HK-2 (cell line): ENCODE measurements at regions not wholly inside any gene's neighbourhood (a gene's known extent, or its start where the extent isn't known, plus 50 kb on each side); places are given as distances from the start of the nearest gene placed in this dataset.

Experiments used
- DNase-seq: peaks from one replicate; pipeline ENCODE4 v3.0.0-alpha.2; 2018; ENCODE audit not compliant: unreplicated experiment

DNA sequence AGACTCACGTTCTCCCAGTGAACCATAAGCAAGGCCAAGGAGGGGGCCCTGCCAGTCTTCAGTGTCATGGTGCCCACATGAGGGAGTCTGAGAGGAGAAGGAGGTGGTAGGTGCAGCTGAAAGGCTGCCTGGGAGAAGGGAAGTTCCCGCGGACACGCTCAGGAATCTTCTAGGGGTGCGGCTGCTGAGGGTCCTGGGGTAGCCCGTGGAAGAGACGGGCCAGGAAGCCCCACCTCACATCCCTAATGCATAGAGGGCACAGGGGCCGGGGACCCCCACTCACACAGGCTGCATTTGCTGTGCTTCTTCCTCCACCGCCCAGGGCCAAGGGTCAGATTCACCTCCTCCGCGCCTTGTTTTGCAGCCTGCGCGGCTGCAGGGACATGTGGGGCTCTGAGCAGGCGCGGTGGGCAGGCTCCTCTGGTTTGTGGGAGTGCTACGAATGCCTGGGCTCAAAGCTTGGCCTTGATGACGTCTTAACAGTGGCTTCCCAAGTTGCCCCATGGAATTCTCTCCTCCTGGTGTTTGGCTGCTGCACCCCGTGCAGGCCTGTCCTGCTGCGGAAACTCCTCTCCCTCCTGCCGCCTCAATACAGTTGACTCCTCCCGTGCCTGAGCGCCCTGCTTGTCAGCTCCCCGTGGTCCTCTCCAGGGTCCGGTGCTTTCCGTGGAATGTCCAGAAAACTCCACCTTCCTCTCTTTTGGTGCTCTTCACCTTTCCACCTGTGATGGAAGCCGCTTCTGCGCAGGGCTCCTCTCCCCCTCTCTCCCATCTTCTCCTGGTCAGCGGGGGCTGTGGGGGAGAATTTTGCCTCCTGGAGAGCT is 95.7 kb downstream of the VAPA start:
- no peak for DNase-seq

DNA sequence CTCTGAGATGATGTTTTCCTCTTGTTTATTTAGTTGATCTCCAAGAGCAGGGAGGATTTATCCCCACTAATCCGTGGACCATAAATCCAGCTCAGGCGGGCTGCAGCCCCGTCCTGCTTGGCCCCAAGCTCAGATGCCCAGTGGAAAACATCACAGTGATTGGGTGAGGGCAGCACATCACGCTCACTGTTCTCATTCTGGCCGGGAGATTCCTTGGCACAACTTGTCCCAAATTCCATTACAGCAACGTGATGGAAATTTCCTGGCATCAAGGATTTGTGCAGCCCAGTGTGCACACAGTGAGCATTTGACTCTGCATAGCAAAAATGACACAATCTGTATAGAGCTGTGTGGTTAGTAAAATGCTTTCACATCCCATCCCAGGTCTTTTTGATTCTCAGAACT is 96.8 kb downstream of the VAPA start:
- no peak for DNase-seq

DNA sequence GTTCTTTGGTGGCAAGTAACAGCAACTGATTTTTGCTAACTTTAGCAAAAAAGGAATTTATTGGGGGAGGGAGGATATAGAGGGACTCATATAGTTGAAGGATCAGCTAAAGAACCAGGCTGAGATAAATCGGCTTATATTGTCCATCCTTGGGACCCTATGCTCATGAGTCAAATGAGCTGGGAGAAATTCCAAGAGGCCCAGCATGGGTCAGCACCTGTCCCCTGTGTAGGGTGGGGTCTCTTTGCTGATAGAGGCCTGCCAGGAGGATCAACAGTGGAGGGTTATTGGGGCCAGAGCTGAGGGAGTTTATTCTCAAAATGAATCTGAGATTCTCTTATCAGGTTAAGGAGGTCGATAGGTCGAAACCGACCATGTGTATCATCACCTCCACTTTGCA is 97.2 kb downstream of the VAPA start:
- DNase-seq = no peak

DNA sequence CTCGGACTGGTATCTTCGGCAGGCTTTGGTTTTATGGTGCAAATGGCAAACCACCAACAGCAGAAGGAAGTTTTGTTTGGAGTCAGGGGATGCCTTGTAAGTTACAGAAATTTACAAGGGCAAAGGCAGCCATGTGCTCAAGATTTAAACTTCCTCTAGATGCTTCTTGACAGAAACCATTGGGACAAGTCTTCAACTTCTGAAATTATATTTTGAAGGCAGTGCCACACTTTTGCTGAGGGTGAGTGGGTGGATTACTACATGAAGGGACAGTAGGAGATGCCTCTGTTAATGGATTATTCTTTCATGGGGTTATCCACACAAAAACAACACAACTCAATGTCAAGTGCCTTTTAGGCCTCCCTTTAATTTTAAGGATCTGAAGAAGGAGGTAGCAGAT is 97.9 kb downstream of the VAPA start:
- DNase-seq = no peak

DNA sequence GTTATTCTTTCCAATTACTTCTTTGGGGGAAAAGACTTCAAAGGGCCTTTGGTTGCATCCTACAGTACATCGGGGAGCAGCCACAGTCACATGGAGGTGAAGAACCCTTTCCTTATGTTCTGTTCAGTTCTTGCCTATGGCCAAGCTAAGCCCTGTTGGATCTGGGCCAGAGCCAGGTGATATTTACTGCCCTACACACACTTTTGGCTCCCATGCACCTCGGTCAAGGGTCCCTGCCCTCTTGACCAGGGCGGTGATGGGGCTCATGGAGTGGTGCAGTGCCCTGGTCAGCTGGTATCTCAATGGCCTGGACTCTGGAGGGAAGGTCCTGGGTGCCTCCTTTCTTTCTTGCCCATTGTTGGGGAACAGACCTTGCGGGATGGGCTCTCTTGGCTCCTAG is 98.7 kb downstream of the VAPA start:
- no peak for DNase-seq

DNA sequence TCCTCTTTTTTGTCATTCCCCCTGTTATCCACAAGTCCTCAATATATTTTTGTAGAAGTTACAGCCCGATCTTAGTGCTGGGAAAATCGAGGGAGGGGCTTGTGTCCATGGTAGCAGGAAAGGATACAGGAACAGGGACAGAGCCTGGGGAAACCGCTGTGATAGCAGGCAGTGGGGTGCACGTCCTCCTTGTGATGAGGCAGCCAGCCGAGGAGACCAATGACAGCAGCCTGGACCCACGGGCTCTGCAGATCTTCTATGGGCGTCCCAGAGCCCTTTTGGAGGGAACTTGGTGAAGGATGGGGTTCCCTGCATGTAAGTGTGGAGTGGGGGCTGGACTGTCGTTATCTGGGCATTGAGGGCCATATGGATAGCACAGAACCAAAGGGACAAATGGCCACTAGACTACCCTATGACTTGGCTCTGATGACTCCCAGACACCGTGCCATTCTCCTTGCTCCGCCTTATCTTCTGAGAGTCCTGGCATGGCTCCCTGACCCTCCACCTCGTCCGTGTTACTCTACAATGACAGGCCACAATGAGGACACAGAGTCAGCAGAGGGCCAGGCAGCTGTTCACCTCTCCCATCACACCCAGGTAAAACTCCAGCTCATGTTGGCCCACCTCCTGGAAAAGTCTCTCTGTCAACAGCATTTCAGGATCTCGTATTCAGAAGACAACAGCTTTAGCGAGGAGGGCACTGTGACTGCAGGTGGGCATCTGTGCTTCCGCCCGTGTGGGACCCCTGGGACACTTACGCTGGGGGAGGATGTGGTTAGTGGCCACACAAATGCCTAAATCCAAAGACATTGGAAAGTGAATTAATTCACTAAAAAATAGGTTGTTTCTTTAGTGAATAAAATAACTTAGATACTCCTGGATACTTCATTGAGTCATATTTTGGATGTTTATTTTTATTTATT is 100.1 kb downstream of the VAPA start:
- DNase-seq = no peak

DNA sequence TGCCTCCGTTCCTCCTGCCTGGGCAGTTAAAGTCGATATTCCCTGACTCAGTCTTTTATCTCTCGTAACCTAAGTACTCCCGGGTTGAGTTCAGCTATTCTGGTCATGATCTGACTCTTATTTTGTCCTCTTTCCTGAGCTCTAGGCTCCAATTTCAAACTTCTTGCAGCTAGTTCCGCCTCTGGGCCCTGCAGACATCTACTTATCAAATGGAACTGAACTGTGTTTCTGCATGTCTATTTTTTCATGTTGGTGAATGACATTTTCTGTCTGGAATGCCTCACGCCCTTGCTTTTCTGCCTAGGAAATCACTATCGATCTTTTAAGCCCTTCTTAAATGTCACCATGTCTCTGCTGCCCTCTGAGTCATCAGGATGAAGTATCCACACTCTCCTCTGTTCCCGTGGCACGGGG is 101.5 kb downstream of the VAPA start:
- no peak for DNase-seq

DNA sequence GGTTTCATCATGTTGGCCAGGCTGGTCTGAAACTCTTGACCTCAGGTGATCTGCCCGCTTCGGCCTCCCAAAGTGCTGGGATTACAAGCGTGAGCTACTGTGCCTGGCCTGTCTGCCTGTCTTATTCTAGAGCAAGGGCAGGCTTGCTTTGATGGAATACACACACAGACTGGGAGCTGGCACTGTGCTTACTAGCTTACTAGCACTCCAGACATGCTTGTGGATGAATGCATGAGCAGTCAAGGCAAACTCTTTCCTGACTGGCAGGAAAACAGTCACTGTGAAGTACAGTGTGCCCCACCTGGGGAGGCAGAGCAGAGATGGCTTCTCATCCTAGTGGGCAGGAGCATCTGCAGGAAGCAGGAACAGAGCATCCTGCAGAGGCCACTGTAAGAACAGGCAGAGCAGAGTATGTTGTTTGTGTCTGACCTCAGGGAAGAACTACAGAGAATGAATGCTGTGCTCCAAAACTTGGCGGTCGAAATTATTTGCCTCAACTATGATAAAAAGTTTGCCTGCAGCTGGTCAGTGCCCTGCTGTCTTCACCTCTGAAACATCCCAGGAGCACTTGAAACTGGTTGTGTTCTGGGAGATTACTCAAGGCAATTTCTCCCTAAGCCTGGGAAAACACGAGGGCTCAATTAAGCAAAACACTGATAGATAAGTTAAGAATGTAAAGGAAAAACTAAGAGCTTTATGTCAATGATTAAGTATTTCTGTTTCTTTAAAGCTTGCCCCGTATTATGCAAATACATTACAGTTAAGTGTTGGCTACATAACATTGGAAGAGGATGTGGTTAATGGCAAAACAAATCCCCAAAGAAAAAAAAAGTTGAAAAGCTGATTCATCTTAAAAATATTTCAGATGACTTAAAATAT is 102.4 kb downstream of the VAPA start:
- peak; percentile 43 for DNase-seq

DNA sequence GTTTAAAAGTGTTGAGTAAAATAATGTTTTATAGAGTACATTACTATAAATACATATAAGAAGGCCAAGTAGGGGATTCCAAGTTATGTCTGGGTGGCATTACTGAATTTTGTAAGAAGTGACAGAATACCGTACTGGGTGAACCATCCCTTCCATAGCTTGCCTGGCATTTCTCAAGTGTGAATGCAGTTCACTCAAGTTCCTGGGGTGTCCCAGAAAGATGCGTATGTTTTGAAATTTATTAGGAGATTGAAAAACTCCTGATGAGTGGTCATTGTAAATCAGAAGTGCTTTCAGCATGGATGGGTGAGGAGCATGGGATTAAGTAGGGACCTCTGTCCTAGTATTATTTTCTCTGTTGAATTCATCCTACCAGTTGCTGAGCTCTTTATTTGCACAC is 103.2 kb downstream of the VAPA start:
- DNase-seq = no peak

DNA sequence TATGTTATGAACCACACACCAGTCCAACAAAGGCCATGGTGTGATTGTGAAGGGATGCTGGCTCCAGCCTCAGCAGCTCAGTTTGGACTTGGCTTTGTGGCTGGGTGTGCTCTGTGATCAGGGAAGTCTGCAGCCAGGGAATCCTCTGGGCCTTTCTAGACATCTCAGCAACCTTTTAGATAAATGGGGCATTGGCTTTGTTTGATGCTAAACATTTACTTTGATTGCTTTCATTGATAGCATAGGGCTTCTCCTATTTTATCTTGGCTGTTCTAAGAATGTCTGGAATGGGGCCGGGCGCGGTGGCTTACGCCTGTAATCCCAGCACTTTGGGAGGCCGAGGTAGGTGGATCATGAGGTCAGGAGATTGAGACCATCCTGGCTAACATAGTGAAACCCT is 104.5 kb downstream of the VAPA start:
- DNase-seq = no peak

DNA sequence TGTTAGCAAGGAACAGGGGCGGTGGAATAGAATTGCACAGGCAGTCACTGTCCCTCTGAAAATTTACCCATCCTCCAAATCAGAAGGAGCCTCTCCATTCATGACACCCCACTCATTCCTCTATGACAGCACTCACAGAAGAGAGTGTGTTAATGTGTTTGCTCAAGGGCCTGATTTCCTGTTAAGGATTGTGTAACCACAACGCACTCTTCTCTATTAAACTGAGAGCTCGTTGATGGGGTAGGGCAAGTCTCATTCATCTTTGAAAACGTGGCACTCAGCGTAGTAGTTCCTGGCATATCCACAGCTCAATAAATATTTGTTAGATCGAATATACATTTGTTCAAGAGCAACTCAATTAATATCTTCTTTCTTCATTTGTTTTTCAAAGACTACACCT is 106.4 kb downstream of the VAPA start:
- DNase-seq = no peak

DNA sequence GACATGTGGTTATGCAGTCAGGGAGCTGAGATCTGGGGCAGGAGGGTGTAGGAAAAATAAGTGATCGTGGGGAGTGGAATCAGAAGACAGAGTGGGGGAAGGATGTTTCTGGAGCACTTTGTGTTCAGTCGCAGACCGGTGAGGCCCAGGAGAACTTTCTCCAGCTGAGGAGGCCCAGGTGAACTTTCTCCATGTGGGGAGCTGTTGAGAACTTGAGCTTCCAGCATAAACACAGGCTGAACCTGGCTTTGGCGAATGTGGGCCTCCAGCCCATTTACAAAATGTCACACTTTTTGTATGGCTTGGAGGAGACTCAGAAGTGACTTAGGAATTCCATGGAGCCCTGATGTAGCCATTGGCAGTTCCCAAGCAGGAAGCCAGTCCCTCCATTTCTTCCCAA is 108.5 kb downstream of the VAPA start:
- no peak for DNase-seq

DNA sequence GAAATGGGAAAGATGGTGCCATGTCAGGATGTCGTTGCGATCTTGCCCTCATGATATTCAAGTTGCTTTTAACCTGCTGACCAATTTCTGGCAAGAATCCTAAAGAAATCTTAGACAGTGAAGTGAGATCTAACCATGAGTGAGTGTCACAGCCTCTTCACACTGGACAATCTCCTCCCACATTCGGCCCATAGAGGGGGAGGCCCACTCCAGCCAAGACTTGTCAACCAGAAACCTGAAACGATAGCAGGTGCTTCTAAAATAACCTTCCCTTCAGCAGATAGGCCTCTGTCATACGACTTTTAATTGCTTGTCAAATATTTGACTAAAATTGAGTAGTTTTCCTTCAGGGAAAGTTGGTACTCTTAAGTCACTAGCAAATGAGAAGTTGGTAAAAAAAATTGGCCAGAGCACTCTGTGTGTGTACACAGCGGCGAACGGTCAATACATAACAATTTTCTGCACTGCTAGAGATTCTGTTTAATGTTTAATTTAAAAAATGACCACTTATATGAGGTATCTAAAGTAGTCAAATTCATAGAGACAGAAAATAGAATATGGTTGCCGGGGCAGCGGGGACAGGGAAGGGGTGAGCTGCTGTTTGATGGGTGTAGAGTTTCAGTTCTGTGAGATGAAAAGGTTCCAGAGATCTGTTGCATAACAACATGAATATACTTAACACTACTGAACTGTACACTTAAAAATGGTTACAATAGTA is 110.2 kb downstream of the VAPA start:
- no peak for DNase-seq

DNA sequence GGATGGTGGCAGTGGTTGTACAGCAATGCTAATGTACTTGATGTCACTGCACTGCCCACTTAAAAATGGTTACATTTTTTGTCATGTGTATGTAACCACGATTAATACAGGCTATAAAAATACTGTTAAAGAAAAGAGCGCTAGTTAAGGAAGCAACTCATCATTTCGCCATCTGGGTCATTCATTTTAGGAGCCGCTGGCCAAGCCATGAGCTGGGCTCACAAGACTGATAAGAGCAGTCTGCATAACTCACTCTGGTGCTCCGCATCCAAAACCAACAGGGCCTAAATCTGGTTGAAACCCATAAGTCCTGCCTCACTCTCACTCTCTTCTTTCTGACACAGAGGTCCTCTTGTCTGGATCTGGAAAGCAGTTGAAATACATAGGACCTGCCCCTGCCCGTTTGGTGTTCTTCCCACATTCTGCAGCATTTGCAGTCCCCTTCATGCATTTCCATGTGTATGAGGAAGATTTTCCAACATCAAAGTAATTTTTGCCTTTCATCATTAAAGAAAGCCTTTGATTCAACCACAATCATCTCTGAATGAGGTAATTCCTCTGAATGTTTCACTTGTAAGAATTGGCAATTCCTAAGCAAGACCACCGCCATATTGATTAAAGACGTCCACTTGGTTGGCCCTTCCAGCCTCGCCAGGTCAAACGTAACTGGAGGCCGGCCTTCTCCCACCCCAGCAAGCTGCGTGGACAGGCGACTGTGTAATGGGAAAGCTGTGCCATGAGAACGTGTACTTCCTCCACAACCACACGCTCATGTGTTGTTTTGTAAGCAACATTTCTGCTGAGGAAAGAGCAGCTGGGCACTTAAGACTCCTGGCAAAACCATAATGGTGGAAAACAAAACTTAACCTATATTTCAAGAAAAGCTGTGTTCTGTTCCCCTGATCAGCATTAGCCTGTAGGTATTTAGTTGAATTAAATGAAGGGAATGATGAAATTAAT is 112.2 kb downstream of the VAPA start:
- DNase-seq = no peak

DNA sequence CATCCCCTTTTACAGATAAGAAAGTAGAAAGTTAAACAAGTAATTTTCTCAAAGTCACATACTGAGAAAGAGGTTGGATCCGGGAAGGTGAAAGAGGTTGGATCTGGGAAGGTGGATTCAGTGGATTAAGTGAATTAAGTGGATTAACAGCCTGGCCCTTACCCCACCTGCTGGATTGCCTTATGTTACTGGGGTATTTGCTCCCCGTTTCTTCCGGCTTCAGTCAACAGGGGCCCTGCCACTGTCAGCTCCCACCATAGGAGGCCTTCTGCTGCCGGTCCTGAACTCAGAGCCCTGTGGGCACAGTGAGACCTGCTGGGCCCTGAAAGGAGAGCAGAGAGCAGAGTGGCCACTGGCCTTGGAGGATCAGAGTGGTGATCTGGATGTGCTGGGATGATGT is 113.2 kb downstream of the VAPA start:
- no peak for DNase-seq

DNA sequence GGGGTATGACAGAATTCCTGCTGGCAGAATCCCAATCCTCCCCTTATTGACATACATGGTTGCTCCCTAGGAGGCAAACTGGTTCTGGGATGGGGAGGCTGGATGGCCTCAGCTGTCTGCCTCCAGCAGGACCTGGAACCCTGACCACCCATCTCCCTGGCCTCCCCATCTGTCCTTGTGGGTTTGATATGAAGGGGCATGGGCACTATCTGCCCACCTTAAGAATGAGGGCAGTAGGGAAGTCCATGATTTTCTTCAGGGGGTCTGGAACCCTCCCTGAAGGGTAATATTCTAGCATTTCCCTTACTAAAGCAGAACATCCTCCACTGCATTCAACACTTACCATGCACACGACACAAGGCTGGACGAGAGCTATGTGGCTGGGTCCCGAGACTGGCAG is 113.6 kb downstream of the VAPA start:
- DNase-seq = no peak

DNA sequence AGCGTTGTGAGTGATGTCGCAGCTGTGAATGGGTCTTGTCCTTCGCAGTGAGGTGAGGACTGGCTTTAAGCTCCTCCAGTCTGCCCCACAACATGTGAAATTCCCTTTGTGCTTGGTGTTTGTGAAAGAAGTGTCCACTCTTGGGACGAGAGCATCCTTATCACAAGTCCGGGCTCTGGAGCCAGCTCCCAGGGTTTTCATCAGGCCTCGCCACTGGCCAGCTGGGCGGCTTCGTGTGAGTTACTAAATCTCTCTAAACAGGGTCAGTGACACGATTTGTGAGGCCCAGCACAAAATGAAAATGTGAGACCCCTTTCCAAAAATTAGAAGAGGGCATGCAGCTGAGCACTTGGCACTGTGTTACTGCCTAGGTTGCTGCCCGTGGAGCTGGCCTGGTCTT is 115.9 kb downstream of the VAPA start:
- no peak for DNase-seq

DNA sequence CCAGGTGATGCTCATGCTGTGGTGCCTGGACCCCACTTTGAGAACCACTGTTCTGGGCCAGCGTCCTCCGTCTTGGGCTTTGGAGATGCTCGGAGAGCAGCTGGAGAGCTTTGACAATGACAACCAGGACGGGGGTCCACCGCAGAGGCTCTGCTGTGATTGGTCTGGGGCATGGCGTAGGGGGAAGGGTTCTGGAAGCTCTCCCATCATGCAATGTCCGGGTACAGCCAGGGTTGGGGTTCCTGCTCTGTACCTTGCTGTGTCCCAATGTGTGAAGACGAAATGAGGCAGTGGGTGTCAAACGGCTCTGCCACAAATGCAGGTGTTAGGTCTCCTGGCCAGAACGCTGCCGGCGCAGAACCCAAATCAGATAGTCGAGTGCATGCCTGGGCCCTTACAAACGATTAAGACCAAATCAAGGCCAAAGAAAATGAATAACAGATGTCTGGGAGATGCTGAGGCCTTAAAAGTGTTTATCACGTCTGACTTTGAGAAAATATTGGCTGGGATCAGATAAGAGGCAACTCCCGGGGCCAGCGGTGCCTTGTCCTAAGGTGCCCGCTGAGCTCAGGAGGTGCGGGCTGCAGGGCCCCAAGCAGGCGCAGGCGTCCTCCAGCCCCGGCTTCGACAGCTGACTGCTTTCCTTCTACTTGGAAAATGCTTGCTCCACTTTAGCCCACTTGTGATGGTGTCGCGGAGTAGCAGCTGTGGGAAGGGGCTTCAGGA is 117.2 kb downstream of the VAPA start:
- DNase-seq = no peak

DNA sequence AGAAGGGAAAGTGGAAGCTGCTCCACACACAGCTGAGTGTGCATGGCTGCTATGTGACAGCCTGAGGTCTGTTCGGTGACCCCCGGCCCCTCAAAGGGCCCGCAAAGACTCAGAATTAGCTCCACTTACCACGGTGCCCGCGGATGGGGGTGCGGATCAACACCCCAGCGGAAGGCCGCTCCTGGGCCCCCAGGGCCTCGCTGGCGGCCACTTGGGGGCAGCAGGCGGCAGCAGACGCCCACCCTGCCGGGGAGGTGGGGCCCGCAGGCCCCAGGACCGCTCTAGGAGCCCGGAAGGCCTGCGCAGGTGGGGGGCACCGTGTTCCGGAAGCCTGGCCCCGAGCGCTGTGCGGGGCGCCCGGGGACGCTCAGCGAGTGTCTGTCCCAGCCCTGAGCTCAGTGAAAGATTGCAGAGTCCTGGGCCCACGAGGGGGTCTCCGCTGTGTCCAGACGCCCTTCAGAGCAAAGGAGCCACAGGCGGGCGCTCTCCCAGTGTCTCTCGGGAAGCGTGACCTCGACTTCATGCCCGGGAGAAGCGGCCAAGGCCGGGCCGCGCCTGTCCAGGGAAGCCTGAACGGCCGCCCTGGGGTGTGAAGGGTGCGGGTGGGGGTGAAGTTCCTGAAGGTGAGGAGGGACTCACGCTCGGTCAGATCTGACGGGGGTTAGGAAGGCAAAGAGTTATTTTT is 118.7 kb downstream of the VAPA start:
- no peak for DNase-seq
